Astrocyte (in vitro differentiated cells and primary cell): ENCODE measurements at regions not wholly inside any gene's neighbourhood (a gene's known extent, or its start where the extent isn't known, plus 50 kb on each side); places are given as distances from the start of the nearest gene placed in this dataset.

Source experiments
- DNase-seq: peaks from one replicate; pipeline ENCODE4 v3.0.0-alpha.2; 2010; ENCODE audit warnings: low read depth
- FAIRE-seq: peaks from 2 replicates; lab custom pipeline; 2011; peaks lifted over from hg19 to GRCh38; lab: Jason Lieb, UNC
- H2AFZ ChIP-seq: 2 replicates; pipeline ENCODE4 v1.6.0; 2012; ENCODE audit warnings: low read depth, low read length, inconsistent platforms
- H3K27ac ChIP-seq: 2 replicates; pipeline ENCODE4 v1.5.1; 2011; ENCODE audit warnings: low read depth, low read length, inconsistent platforms
- H3K27me3 ChIP-seq: 2 replicates; pipeline ENCODE4 v1.6.0; 2011; ENCODE audit warnings: low read length, inconsistent platforms; ENCODE audit not compliant: insufficient read depth
- H3K36me3 ChIP-seq: 2 replicates; pipeline ENCODE4 v1.5.1; 2011; ENCODE audit warnings: low read length, inconsistent platforms; ENCODE audit not compliant: insufficient read depth
- H3K4me1 ChIP-seq: 2 replicates; pipeline ENCODE4 v1.5.1; 2011; ENCODE audit warnings: low read length, inconsistent platforms; ENCODE audit not compliant: insufficient read depth
- H3K4me2 ChIP-seq: 2 replicates; pipeline ENCODE4 v1.6.0; 2012; ENCODE audit warnings: low read length, inconsistent platforms
- H3K4me3 ChIP-seq: 2 replicates; pipeline ENCODE4 v1.5.1; 2011; ENCODE audit warnings: low read depth, mild to moderate bottlenecking, low read length, inconsistent platforms; ENCODE audit not compliant: insufficient read depth
- H3K79me2 ChIP-seq: 2 replicates; pipeline ENCODE4 v1.6.0; 2012; ENCODE audit warnings: mild to moderate bottlenecking, low read length, inconsistent platforms; ENCODE audit not compliant: insufficient read depth
- H3K9ac ChIP-seq: 2 replicates; pipeline ENCODE4 v1.6.0; 2012; ENCODE audit warnings: mild to moderate bottlenecking, low read length, inconsistent platforms
- H3K9me3 ChIP-seq: 2 replicates; pipeline ENCODE4 v1.5.1; 2012; ENCODE audit warnings: low read depth, mild to moderate bottlenecking, low read length, inconsistent platforms; ENCODE audit not compliant: insufficient read depth
- H4K20me1 ChIP-seq: 2 replicates; pipeline ENCODE4 v1.6.0; 2012; ENCODE audit warnings: low read length, inconsistent platforms; ENCODE audit not compliant: insufficient read depth
- H3K27ac Mint-ChIP-seq: one replicate; pipeline ENCODE4 v1.8.0; 2021; ENCODE audit warnings: mild to moderate bottlenecking, mixed read lengths; ENCODE audit not compliant: unreplicated experiment
- H3K27me3 Mint-ChIP-seq: one replicate; pipeline ENCODE4 v1.8.0; 2021; ENCODE audit warnings: low read depth, mixed read lengths; ENCODE audit not compliant: unreplicated experiment
- H3K36me3 Mint-ChIP-seq: one replicate; pipeline ENCODE4 v1.8.0; 2021; ENCODE audit warnings: low read depth, mixed read lengths; ENCODE audit not compliant: unreplicated experiment
- H3K4me1 Mint-ChIP-seq: one replicate; pipeline ENCODE4 v1.8.0; 2021; ENCODE audit warnings: low read depth, mixed read lengths; ENCODE audit not compliant: unreplicated experiment
- H3K4me3 Mint-ChIP-seq: one replicate; pipeline ENCODE4 v1.8.0; 2021; ENCODE audit warnings: mild to moderate bottlenecking, moderate library complexity, mixed read lengths; ENCODE audit not compliant: unreplicated experiment
- H3K9me3 Mint-ChIP-seq: one replicate; pipeline ENCODE4 v1.8.0; 2021; ENCODE audit warnings: mild to moderate bottlenecking, mixed read lengths; ENCODE audit not compliant: unreplicated experiment
- EZH2 ChIP-seq: IDR thresholded peaks from 2 replicates; pipeline ENCODE4 v1.6.1; 2012; ENCODE audit warnings: mild to moderate bottlenecking, low read length, inconsistent platforms; ENCODE audit not compliant: insufficient read depth
- TF ChIP-seq, protein P1 (sequence below): IDR thresholded peaks from 2 replicates; pipeline ENCODE4 v1.5.1; 2011; ENCODE audit warnings: low read depth, mild to moderate bottlenecking, inconsistent platforms, low read length, moderate library complexity; ENCODE audit not compliant: insufficient read depth

DNA sequence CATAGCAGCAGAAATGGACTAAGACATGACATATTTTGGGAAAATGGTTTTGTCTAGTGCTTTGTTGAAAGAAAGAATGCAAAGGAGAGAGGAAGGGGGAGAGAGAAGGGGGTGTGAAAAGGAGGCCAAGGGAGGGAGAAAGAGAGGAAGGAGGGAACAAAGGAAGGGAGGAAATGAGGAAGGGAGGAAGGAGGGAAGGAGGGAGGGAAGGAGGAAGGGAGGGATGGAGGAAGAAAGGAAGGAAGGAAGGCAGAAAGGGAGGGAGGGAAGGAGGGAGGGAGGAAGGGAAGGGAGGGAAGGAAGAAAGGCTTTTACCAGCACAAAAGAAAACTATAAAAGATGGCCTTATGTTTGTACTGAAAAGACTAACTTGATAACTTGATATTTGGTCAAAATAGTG lies 65.1 kb upstream of the ST8SIA6 start:
- no peak overlapping the region for H3K9ac ChIP-seq
- Mint-ChIP-seq H3K4me1 (peaks cover 7% of the 10 kb centered on the region), H3K9me3 (peaks cover 3% of the 10 kb centered on the region), H3K27ac (no peak overlapping the region), H3K4me3 (no peak overlapping the region), H3K27me3 (no peaks in the 10 kb centered on the region), H3K36me3 (peaks cover 2% of the 10 kb centered on the region)
- no peak overlapping the region for H3K4me2 ChIP-seq
- H3K9me3 ChIP-seq: no peaks in the 10 kb centered on the region
- no peaks in the 10 kb centered on the region for H3K79me2 ChIP-seq
- H3K36me3 ChIP-seq: no peaks in the 10 kb centered on the region
- FAIRE-seq: no peak
- TF ChIP-seq, protein P1, sequence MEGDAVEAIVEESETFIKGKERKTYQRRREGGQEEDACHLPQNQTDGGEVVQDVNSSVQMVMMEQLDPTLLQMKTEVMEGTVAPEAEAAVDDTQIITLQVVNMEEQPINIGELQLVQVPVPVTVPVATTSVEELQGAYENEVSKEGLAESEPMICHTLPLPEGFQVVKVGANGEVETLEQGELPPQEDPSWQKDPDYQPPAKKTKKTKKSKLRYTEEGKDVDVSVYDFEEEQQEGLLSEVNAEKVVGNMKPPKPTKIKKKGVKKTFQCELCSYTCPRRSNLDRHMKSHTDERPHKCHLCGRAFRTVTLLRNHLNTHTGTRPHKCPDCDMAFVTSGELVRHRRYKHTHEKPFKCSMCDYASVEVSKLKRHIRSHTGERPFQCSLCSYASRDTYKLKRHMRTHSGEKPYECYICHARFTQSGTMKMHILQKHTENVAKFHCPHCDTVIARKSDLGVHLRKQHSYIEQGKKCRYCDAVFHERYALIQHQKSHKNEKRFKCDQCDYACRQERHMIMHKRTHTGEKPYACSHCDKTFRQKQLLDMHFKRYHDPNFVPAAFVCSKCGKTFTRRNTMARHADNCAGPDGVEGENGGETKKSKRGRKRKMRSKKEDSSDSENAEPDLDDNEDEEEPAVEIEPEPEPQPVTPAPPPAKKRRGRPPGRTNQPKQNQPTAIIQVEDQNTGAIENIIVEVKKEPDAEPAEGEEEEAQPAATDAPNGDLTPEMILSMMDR: no peak
- no peak for TF ChIP-seq EZH2
- no peak overlapping the region for H3K27ac ChIP-seq
- no peaks in the 10 kb centered on the region for H4K20me1 ChIP-seq
- H2AFZ ChIP-seq: no peak overlapping the region
- no peak for DNase-seq
- H3K4me3 ChIP-seq: no peak overlapping the region
- H3K4me1 ChIP-seq: no peaks in the 10 kb centered on the region
- H3K27me3 ChIP-seq: no peaks in the 10 kb centered on the region

DNA sequence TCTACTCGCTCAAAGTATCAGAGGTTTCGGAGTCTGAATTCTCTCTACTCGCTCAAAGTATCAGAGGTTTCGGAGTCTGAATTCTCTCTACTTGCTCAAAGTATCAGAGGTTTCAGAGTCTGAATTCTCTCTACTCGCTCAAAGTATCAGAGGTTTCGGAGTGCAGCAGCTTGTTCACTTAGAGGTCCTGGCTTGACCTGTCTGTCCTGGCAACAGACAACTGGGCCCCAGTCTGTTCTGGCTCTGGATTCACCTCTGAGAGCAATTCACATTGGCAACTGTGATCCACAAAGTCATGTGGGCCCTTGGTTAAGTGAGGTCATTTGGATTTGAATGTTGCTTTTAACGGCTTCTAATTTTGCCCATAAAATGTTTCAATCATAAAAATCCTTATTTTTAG lies 63.9 kb upstream of the ST8SIA6 start:
- Histone ChIP-seq H3K79me2 (no peaks in the 10 kb centered on the region), H3K36me3 (no peaks in the 10 kb centered on the region), H3K4me3 (no peak overlapping the region), H3K4me1 (peaks cover 4% of the 10 kb centered on the region), H3K9ac (no peak overlapping the region), H4K20me1 (no peaks in the 10 kb centered on the region), H3K27me3 (no peaks in the 10 kb centered on the region), H3K4me2 (no peak overlapping the region), H2AFZ (no peak overlapping the region), H3K27ac (no peak overlapping the region), H3K9me3 (no peaks in the 10 kb centered on the region)
- H3K4me1 Mint-ChIP-seq: peaks cover 7% of the 10 kb centered on the region
- FAIRE-seq: no peak
- H3K27me3 Mint-ChIP-seq: no peaks in the 10 kb centered on the region
- no peak for DNase-seq
- H3K36me3 Mint-ChIP-seq: peaks cover 2% of the 10 kb centered on the region
- H3K4me3 Mint-ChIP-seq: no peak overlapping the region
- H3K27ac Mint-ChIP-seq: no peak overlapping the region
- peaks cover 3% of the 10 kb centered on the region for H3K9me3 Mint-ChIP-seq
- TF ChIP-seq, protein P1: no peak
- no peak for TF ChIP-seq EZH2

DNA sequence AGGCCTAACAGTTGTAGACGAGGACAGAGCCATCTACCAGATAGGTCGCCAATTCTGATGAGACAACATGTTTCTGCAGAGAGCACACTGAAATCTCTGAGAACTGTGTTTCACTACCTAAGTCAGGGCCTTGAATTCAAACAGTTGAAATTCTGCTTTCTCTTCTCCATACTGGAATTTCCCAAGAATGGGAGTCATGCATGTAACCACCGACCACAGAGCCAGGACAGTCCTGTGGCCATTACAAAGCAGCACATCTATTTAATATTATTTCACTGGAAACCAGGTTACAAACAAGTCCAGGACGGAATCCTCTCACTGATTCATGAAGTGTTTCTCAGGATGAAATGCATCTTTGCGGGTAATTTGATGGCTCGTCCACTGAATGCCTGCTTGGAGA lies 62.0 kb upstream of the ST8SIA6 start:
- no peaks in the 10 kb centered on the region for H3K9me3 ChIP-seq
- FAIRE-seq: no peak

More for the DNA sequence above, 62.0 kb upstream of the ST8SIA6 start:
- Mint-ChIP-seq H3K4me3 (no peak overlapping the region), H3K4me1 (peaks cover 21% of the 10 kb centered on the region), H3K27ac (no peak overlapping the region), H3K27me3 (no peaks in the 10 kb centered on the region), H3K36me3 (peaks cover 2% of the 10 kb centered on the region), H3K9me3 (peaks cover 3% of the 10 kb centered on the region)
- peaks cover 21% of the 10 kb centered on the region for H3K4me1 ChIP-seq
- H3K4me3 ChIP-seq: no peak overlapping the region
- no peak overlapping the region for H3K27ac ChIP-seq
- no peak for TF ChIP-seq EZH2
- TF ChIP-seq, protein P1: no peak
- peak overlapping the region; percentile 48 for H2AFZ ChIP-seq
- peak; percentile 76 for DNase-seq
- no peaks in the 10 kb centered on the region for H4K20me1 ChIP-seq
- H3K4me2 ChIP-seq: no peak overlapping the region
- H3K9ac ChIP-seq: no peak overlapping the region
- no peaks in the 10 kb centered on the region for H3K27me3 ChIP-seq
- no peaks in the 10 kb centered on the region for H3K79me2 ChIP-seq
- H3K36me3 ChIP-seq: no peaks in the 10 kb centered on the region
